Coronary artery (tissue), 2 donors: ENCODE measurements at regions not wholly inside any gene's neighbourhood (a gene's known extent, or its start where the extent isn't known, plus 50 kb on each side); places are given as distances from the start of the nearest gene placed in this dataset.
"Not testable (repeated sequence)": the region's sequence is repeated elsewhere in the genome, so short reads cannot be mapped to it uniquely, and the experiment has no call there.

Experiments
- DNase-seq: peaks from one replicate; pipeline ENCODE4 v3.0.0-alpha.2; 2017; ENCODE audit warnings: low spot score
- H3K27ac ChIP-seq, 2 donors: fragments of 200-600 bp; sonication (generic); one replicate each; pipeline ENCODE4 v1.5.1; 2016 to 2019
- H3K4me3 ChIP-seq: fragments of 200-600 bp; sonication (generic); 2 replicates; pipeline ENCODE4 v1.5.1; 2016; ENCODE audit warnings: mild to moderate bottlenecking, moderate library complexity
- TF ChIP-seq, protein P1 (sequence below): fragments of 200-600 bp; sonication (generic); IDR thresholded peaks from one replicate; pipeline ENCODE4 v1.5.1; 2019; ENCODE audit warnings: antibody characterized with exemption

DNA sequence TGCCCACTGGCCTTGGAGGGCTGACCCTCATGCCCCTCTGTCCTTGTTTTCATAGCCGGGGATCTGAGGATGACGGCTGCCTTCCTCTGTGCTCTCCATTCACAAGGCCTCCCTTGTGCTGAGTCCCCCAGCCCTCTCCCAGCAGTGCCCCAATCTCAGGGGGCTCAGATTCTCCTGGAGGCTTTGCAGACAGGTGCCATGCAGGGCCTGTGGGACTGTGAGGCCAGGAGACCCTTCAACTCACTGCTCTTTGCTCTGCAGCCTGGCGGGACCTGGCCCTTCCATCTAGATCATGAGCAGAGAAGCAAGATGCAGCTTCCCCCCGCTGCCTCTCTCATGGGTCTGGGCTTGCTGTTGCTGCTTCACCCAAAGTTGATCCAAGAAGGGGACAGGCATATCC, 356.0 kb downstream of the BCL11B start:
- H3K4me3 ChIP-seq: no peak overlapping the region
- DNase-seq: no peak
- H3K27ac ChIP-seq: no peak overlapping the region
- TF ChIP-seq, protein P1, sequence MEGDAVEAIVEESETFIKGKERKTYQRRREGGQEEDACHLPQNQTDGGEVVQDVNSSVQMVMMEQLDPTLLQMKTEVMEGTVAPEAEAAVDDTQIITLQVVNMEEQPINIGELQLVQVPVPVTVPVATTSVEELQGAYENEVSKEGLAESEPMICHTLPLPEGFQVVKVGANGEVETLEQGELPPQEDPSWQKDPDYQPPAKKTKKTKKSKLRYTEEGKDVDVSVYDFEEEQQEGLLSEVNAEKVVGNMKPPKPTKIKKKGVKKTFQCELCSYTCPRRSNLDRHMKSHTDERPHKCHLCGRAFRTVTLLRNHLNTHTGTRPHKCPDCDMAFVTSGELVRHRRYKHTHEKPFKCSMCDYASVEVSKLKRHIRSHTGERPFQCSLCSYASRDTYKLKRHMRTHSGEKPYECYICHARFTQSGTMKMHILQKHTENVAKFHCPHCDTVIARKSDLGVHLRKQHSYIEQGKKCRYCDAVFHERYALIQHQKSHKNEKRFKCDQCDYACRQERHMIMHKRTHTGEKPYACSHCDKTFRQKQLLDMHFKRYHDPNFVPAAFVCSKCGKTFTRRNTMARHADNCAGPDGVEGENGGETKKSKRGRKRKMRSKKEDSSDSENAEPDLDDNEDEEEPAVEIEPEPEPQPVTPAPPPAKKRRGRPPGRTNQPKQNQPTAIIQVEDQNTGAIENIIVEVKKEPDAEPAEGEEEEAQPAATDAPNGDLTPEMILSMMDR: no peak

- no peak overlapping the region for H3K4me3 ChIP-seq
- DNase-seq: no peak
These were observed 355.5 kb downstream of the BCL11B start for GRCh38 chr14:98916476-98916875.

GRCh38 chr14:98919434-98919833, 352.6 kb downstream of the BCL11B start:
- TF ChIP-seq, protein P1: no peak
- Histone ChIP-seq H3K27ac (no peak overlapping the region), H3K4me3 (no peak overlapping the region)
- no peak for DNase-seq

More at GRCh38 chr14:98916476-98916875, 355.5 kb downstream of the BCL11B start:
- no peak overlapping the region for H3K27ac ChIP-seq
- TF ChIP-seq, protein P1: no peak

DNA sequence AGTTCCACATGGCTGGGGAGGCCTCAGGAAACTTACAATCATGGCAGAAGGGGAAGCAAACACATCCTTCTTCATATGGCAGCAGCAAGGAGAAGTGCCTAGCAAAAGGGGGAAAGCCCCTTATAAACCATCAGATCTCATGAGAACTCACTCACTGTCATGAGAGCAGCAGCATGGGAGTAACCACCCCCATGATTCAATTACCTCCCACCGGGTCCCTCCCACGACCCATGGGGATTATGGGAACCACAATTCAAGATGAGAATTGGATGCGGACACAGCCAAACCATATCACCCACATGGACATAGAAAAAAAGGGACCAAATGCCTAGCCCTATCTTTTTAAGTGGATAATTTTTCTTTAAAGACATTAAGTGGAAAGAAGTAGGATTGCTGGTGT, 350.7 kb downstream of the BCL11B start:
- H3K27ac ChIP-seq, DNase-seq, H3K4me3 ChIP-seq: not testable (repeated sequence)

GRCh38 chr14:98923596-98923995, 348.4 kb downstream of the BCL11B start:
- H3K4me3 ChIP-seq: no peak overlapping the region
- DNase-seq: no peak
- H3K27ac ChIP-seq: no peak overlapping the region
- TF ChIP-seq, protein P1: no peak

GRCh38 chr14:98924046-98924445, 348.0 kb downstream of the BCL11B start:
- no peak overlapping the region for H3K27ac ChIP-seq
- TF ChIP-seq, protein P1: no peak
- H3K4me3 ChIP-seq: no peak overlapping the region
- DNase-seq: no peak

DNA sequence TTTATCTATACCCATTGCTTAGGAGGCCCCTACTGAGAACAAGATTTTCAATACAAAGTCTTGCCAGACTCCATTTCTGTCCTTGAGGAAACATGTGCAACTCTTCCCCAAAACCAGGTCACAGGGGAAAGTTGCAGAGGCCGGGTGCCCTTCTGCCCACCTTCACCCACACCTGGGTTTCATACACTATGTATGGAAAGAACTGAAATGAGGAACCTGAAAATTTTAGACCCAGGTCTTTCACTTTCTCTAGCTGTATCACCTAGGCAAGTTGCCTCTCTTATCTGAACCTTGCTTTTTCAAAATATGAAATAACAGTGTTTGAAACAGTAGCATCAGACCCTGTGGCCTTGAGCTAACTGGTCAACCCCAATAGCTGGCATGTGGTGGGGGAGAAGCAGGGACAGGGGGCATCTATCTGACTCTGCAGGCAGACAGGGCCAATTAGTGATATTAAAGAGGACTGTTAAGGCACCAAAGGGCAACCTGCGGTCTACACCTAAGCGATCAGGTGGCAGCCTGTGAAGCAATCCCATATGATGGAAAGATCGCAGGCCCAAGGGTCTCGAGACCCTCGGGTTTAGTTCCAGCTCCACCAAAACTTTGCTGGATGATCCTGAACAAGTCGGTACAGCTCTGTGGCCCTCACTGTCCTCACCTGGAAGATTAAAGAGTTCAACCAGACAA, 346.5 kb downstream of the BCL11B start:
- DNase-seq: no peak
- Histone ChIP-seq H3K4me3 (no peak overlapping the region), H3K27ac (no peak overlapping the region)
- TF ChIP-seq, protein P1: no peak
